ENCODE measurements at regions not wholly inside any gene's neighbourhood (a gene's known extent, or its start where the extent isn't known, plus 50 kb on each side); places are given as distances from the start of the nearest gene placed in this dataset.
"Not testable (repeated sequence)": the region's sequence is repeated elsewhere in the genome, so short reads cannot be mapped to it uniquely, and the experiment has no call there.

GRCh38 chr15:92705764-92706163 lies 50.2 kb upstream of the FAM174B start:
- no peak for DNase-seq (ENCODE audit: low spot score)

GRCh38 chr15:92706201-92706600 lies 50.6 kb upstream of the FAM174B start:
- DNase-seq (ENCODE audit: low spot score), result no peak

DNA sequence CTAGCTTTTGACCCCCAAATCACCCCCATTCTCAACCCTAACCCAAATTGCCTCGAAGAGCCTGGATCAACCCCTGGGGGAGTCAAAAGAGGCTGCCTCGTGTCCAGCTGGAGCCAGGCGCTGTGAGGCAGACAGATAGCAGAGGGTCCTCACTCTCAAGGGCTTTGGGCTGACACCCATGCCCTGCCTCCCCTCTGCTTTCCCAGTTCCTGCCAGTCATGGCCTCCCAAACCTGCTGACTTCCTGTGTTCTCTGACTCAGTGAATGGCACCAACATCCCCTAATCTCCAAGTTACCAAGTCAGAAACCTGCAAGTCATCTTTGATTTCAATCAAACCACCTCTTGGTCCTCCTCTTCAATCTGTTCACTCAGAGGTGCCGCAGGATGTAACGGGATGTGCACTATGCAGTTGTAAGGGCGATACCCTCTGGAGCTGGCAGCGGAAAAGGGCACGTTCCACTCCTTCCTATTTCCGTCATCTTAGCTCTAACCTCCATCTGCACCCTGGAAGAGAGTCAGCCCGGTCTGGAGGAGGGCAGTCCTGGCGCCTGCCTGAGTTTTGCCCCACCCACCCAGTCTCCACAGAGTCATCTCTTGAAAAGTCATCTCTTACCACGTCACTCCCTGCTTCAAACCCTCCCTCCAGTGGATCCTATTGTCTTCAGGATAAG lies 52.4 kb upstream of the FAM174B start:
- DNase-seq (ENCODE audit: low spot score), result no peak

DNA sequence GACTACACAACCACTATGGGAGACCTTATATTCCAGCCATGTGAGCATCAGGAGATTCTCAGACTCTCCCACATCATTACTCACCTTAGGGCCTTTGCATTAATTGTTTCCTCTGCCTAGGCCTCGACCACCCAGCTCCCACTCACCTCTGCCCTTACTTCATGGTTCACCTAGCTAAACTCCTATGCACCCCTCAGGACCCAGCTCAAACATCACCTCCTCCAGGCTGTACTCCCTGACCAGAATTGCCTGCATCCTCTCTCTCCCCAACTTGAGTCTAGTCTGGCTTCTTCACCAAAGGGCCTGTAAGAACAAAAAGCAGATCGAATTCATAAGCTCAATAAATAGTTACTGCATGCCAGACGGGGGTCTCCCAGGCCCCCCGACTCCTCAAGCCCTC lies 53.1 kb upstream of the FAM174B start:
- DNase-seq (ENCODE audit: low spot score), result no peak

DNA sequence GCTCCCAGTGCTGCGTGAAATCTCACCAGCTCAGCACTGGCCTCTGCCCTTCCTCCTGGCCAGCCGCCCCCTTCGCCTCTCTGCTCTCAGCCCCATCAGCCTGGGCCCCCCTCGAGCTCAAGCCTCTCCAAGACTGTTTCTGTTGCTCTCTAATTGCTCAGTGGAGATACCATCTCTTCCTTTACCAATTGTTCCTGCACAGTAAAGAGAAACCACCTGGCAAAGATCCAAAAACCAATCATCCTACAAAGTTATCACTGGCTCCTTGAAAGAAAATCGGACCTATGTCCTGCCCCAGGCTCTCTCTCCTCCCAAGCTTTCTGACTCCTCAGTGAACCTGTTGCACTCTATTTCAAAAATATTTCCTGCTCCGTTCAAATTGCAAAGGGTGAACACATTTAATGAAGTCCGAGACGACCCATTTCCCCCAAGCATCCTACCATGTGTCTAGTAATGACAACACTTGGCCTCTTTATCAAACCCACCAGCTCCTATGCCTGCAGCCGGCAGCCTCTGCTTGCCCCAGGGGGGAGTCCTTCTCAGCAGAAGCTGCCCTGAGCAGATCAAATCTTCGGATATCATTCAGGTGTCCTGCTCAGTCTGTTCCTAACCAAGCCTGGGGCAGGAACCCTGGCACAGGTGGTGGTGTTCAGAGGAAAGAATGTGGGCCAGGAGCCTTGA lies 53.7 kb upstream of the FAM174B start:
- DNase-seq (ENCODE audit: low spot score), result no peak

DNA sequence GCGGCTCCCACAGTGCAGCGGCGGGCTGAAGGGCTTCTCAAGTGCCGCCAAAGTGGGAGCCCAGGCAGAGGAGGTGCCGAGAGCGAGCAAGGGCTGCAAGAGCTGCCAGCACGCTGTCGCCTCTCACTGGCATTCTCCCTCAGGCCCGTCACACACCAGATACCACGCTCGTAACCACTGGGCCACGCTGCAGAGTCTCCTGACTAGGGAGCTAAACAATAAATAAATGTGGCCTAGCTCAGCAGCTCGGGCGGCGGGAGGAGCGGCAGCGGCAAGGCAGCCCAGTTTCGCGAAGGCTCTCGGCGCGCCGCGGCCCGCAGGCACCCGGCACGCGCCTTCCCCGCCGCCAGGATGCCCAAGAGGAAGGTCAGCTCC lies 55.9 kb upstream of the FAM174B start:
- DNase-seq (ENCODE audit: low spot score), result no peak

DNA sequence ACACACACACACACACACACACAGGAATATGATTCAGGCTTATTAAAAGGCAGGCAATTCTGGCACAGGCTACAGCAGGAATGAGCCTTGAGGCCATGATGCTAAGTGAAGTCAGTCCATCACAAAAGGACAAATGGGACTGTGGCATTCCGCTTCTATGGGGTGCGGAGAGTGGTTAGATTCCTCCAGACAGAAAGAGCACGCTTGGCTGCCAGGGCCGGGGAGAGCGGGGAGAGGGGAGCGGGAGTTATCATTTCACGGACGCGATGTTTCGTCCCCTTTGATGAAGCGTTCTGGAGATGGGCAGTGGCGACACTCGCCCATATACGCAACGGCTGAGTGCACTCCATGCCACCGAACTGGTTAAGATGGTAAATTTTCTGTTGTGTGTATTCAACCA lies 58.5 kb upstream of the FAM174B start:
- DNase-seq (ENCODE audit: low spot score), result no peak

- peak; percentile 73 for DNase-seq (ENCODE audit: low spot score)
Observed at GRCh38 chr15:92714477-92715401, 59.2 kb upstream of the FAM174B start.

GRCh38 chr15:92715758-92716157 lies 60.2 kb upstream of the FAM174B start:
- DNase-seq (ENCODE audit: low spot score), result no peak

DNA sequence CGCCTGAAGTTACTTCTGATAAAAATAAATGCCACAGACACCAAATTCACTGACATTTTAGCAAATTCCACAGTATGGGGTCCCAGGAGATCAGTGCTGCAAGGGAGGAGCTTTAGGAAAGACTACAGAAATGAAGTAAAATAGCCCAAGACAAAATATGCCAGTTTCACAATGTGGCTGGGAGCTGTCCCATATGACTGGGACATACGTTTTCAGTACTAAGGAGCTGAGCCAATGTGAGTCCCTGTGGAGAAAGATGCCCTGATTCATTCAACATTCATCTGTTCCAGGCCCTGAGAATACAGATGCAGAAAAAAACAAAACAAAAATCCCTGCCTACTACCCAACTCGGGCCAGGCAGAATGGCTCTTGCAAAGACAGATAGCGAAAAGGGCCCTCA lies 63.4 kb upstream of the FAM174B start:
- DNase-seq (ENCODE audit: low spot score), result no peak

DNA sequence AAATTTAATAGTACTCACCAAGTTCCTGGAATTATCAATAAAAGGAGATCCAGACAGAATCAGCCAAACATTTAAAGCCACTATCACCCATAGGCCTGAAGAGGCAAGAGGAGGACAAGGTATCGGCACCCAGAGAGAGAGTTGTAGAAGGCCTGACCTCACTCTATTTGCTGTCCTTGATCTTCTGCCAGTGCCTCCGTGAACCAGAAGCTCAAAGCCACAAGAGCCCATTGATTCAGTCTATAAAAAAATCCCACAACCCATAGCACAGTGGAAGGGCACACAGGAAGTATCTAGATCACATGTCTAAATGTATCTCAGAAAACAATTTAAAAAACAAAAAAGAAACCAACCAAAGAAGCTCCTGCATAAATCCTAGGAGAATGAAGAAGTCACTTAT lies 68.6 kb upstream of the FAM174B start:
- DNase-seq (ENCODE audit: low spot score), result no peak

DNA sequence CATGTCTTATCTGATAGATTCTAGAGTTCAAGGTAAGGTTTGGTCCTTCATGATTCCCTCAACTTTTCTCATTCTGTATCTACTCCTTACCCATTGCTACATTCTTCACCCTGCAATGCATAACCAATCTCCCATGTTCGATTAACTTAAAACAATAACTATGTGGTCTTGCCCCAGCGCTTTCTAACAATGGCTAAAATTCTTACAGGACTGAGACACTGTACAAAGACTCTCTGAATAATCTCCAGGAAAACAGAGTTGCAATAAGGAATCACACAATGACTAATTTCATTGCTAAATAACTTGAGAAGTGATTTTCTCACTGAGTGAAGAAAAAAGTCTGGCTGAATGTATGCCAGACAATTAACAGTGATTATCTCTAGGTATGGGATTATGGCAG lies 69.6 kb upstream of the FAM174B start:
- DNase-seq (ENCODE audit: low spot score), result no peak

- no peak for DNase-seq (ENCODE audit: low spot score)
Observed at GRCh38 chr15:92728266-92728665, 72.7 kb upstream of the FAM174B start.

GRCh38 chr15:92733090-92733933 lies 77.7 kb upstream of the FAM174B start:
- DNase-seq (ENCODE audit: low spot score), result no peak

- DNase-seq (ENCODE audit: low spot score), result peak; percentile 4
Observed at GRCh38 chr15:92733934-92734521, 78.5 kb upstream of the FAM174B start.

GRCh38 chr15:92739246-92739645 lies 83.7 kb upstream of the FAM174B start:
- DNase-seq (ENCODE audit: low spot score), result not testable (repeated sequence)

DNA sequence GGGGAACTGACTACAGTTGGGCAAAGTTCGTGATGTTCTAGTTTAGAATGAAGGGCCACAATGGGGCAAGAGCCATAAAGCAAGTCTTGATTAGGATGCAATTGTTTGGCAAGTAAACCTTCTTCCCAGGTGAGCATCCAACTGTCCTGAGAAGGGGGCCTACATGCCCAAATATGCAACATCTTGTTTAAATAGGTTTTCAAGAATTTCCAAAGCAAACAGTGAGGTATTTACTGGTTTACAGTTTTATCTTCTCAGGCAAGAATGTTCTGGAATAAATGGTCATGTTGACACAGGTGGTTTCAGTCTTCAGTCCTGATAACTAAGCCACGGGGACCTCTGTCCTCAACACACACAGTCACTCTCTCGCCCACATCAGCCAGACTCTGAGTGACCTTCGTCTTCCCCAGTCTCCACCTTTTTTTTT lies 90.3 kb upstream of the FAM174B start:
- DNase-seq (ENCODE audit: low spot score), result no peak

- no peak for DNase-seq (ENCODE audit: low spot score)
Observed at GRCh38 chr15:92747047-92747446, 91.5 kb upstream of the FAM174B start.

DNA sequence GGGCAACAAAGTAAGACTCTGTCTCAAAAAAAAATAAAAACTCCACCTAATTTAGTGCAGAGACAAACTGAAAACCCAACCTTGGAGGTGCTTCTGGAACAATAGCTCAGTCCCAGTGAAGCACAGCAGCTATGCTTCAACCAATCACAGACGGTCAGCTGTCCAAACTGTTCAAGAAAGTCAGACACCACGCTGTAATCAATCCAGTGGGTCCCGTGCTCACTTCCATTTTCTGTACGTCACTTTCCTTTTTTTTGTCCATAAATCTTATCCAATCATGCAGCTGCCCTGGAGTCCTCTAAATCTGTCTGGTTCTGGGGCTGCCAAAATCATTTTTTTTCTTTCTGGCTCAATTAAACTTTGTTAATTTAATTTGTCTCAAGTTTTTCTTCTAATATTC lies 93.6 kb upstream of the FAM174B start:
- no peak for DNase-seq (ENCODE audit: low spot score)

- DNase-seq (ENCODE audit: low spot score), result no peak
Observed at GRCh38 chr15:92749946-92750345, 94.4 kb upstream of the FAM174B start.

- no peak for DNase-seq (ENCODE audit: low spot score)
Observed at GRCh38 chr15:92751528-92751927, 96.0 kb upstream of the FAM174B start.

GRCh38 chr15:92753591-92753990 lies 98.0 kb upstream of the FAM174B start:
- no peak for DNase-seq (ENCODE audit: low spot score)

Data from CD4-positive, alpha-beta T cell treated with Interleukin-15 for 4 hours (primary cell).